Hepatocyte (in vitro differentiated cells): ENCODE measurements at regions not wholly inside any gene's neighbourhood (a gene's known extent, or its start where the extent isn't known, plus 50 kb on each side); places are given as distances from the start of the nearest gene placed in this dataset.

Source experiments
- DNase-seq: peaks from one replicate; pipeline ENCODE4 v3.0.0-alpha.2; 2016; ENCODE audit warnings: low spot score
- H2AFZ ChIP-seq: fragments of 200-600 bp; sonication (generic); 2 replicates; pipeline ENCODE4 v1.6.0; 2016; ENCODE audit warnings: antibody characterized with exemption, mild to moderate bottlenecking
- H3K27ac ChIP-seq: fragments of 200-600 bp; sonication (generic); 2 replicates; pipeline ENCODE4 v1.5.1; 2016; ENCODE audit warnings: mild to moderate bottlenecking
- H3K27me3 ChIP-seq: fragments of 200-600 bp; sonication (generic); 2 replicates; pipeline ENCODE4 v1.6.1; 2016
- H3K36me3 ChIP-seq: fragments of 200-600 bp; sonication (generic); replicated peaks from 2 replicates; pipeline ENCODE4 v1.5.1; 2016; ENCODE audit warnings: low read depth; ENCODE audit not compliant: insufficient read depth
- H3K4me1 ChIP-seq: fragments of 200-600 bp; sonication (generic); 2 replicates; pipeline ENCODE4 v1.5.1; 2016; ENCODE audit warnings: mild to moderate bottlenecking, moderate library complexity; ENCODE audit not compliant: insufficient read depth
- H3K4me2 ChIP-seq: fragments of 200-600 bp; sonication (generic); 2 replicates; pipeline ENCODE4 v1.6.0; 2016
- H3K4me3 ChIP-seq: fragments of 200-600 bp; sonication (generic); 2 replicates; pipeline ENCODE4 v1.5.1; 2016; ENCODE audit warnings: mild to moderate bottlenecking
- H3K79me2 ChIP-seq: fragments of 200-600 bp; sonication (generic); 2 replicates; pipeline ENCODE4 v1.6.0; 2017; ENCODE audit warnings: mild to moderate bottlenecking
- H3K9me2 ChIP-seq: fragments of 200-600 bp; sonication (generic); replicated peaks from 2 replicates; pipeline ENCODE4 v1.6.0; 2017; ENCODE audit warnings: mild to moderate bottlenecking; ENCODE audit not compliant: insufficient read depth
- H3K9me3 ChIP-seq: fragments of 200-600 bp; sonication (generic); 2 replicates; pipeline ENCODE4 v1.5.1; 2016; ENCODE audit warnings: low read depth, mild to moderate bottlenecking
- H4K20me1 ChIP-seq: fragments of 200-600 bp; sonication (generic); 2 replicates; pipeline ENCODE4 v1.6.0; 2016; ENCODE audit warnings: mild to moderate bottlenecking; ENCODE audit not compliant: insufficient read depth, poor library complexity, severe bottlenecking
- CTCF ChIP-seq: fragments of 200-600 bp; sonication (generic); IDR thresholded peaks from 2 replicates; pipeline ENCODE4 v1.5.1; 2016; ENCODE audit warnings: antibody characterized with exemption, mild to moderate bottlenecking; ENCODE audit not compliant: poor library complexity
- EZH2 ChIP-seq: fragments of 200-600 bp; sonication (generic); IDR thresholded peaks from 2 replicates; pipeline ENCODE4 v1.6.1; 2016; ENCODE audit warnings: antibody characterized with exemption, mild to moderate bottlenecking, borderline replicate concordance
- EZH2phosphoT487 ChIP-seq: fragments of 200-600 bp; sonication (generic); IDR thresholded peaks from one replicate; pipeline ENCODE4 v1.6.1; 2018; ENCODE audit warnings: antibody characterized with exemption, mild to moderate bottlenecking, low read depth, moderate library complexity; ENCODE audit not compliant: unreplicated experiment, severe bottlenecking
- WGBS: methylation state at CpG from one replicate; pipeline ENCODE4 v1.1.6; 2016; ENCODE audit warnings: low lambda C conversion rate; ENCODE audit errors: missing lambda C conversion rate; 5-methylcytosine and 5-hydroxymethylcytosine counted together

GRCh38 chr11:69423181-69423580 lies 58.3 kb upstream of the LINC01488 start:
- Histone ChIP-seq H3K4me1 (peaks cover 14% of the 10 kb centered on the region), H3K9me3 (no peaks in the 10 kb centered on the region), H3K36me3 (no peaks in the 10 kb centered on the region), H4K20me1 (no peaks in the 10 kb centered on the region), H3K79me2 (no peaks in the 10 kb centered on the region), H2AFZ (no peak overlapping the region), H3K4me3 (no peak overlapping the region), H3K4me2 (no peak overlapping the region), H3K27ac (no peak overlapping the region), H3K27me3 (no peaks in the 10 kb centered on the region), H3K9me2 (no peaks in the 10 kb centered on the region)
- no peak for TF ChIP-seq EZH2phosphoT487
- no peak for DNase-seq
- WGBS: 91% methylated on average over 13 of the region's 13 CpGs

- TF ChIP-seq EZH2phosphoT487 (no peak), CTCF (no peak), EZH2 (no peak)
- no peaks in the 10 kb centered on the region for H3K27me3 ChIP-seq
Measured at GRCh38 chr11:69423611-69424385, 57.7 kb upstream of the LINC01488 start.

GRCh38 chr11:69424748-69425147 lies 56.7 kb upstream of the LINC01488 start:
- Histone ChIP-seq H3K36me3 (no peaks in the 10 kb centered on the region), H3K27ac (no peak overlapping the region), H4K20me1 (no peaks in the 10 kb centered on the region), H3K9me2 (no peaks in the 10 kb centered on the region), H3K4me1 (peaks cover 13% of the 10 kb centered on the region), H3K4me2 (no peak overlapping the region), H3K79me2 (no peaks in the 10 kb centered on the region), H3K9me3 (no peaks in the 10 kb centered on the region), H3K4me3 (no peak overlapping the region), H2AFZ (no peak overlapping the region), H3K27me3 (no peaks in the 10 kb centered on the region)
- TF ChIP-seq CTCF: no peak
- WGBS: 96% methylated on average over 3 of the region's 3 CpGs
- no peak for DNase-seq

More at GRCh38 chr11:69423611-69424385, 57.7 kb upstream of the LINC01488 start:
- 92% methylated on average over 12 of the region's 12 CpGs for WGBS
- Histone ChIP-seq H3K4me1 (peaks cover 14% of the 10 kb centered on the region), H4K20me1 (no peaks in the 10 kb centered on the region), H3K4me2 (no peak overlapping the region), H3K9me2 (no peaks in the 10 kb centered on the region), H3K4me3 (no peak overlapping the region), H3K79me2 (no peaks in the 10 kb centered on the region), H2AFZ (no peak overlapping the region), H3K36me3 (no peaks in the 10 kb centered on the region), H3K9me3 (no peaks in the 10 kb centered on the region), H3K27ac (no peak overlapping the region)
- no peak for DNase-seq

- no peak overlapping the region for H3K4me2 ChIP-seq
- H3K27me3 ChIP-seq: no peaks in the 10 kb centered on the region
- H3K27ac ChIP-seq: no peak overlapping the region
- H3K9me3 ChIP-seq: no peaks in the 10 kb centered on the region
- 97% methylated on average over 7 of the region's 7 CpGs for WGBS
- peaks cover 6% of the 10 kb centered on the region for H3K4me1 ChIP-seq
- H4K20me1 ChIP-seq: no peaks in the 10 kb centered on the region
- no peak overlapping the region for H2AFZ ChIP-seq
- H3K79me2 ChIP-seq: no peaks in the 10 kb centered on the region
- no peaks in the 10 kb centered on the region for H3K36me3 ChIP-seq
- no peak for DNase-seq
- no peak for TF ChIP-seq CTCF
- TF ChIP-seq EZH2phosphoT487: no peak
- TF ChIP-seq EZH2: no peak
- H3K4me3 ChIP-seq: no peak overlapping the region
- H3K9me2 ChIP-seq: no peaks in the 10 kb centered on the region
Measured at GRCh38 chr11:69425444-69425843, 56.0 kb upstream of the LINC01488 start.
